ENCODE measurements at regions not wholly inside any gene's neighbourhood (a gene's known extent, or its start where the extent isn't known, plus 50 kb on each side); places are given as distances from the start of the nearest gene placed in this dataset.

- TF ChIP-seq CTCF (IDR thresholded peaks at IDR 0.05; ENCODE audit: borderline replicate concordance, extremely low read depth, low read length, poor library complexity, severe bottlenecking) (no peak), EZH2 (IDR thresholded peaks at IDR 0.05; ENCODE audit: borderline replicate concordance, low read depth, low read length, severe bottlenecking) (no peak)
Observed at GRCh38 chr14:43052897-43053296, 1446.2 kb downstream of the LRFN5 start.

All from DND-41 (cell line).